H1 (cell line): ENCODE measurements at regions not wholly inside any gene's neighbourhood (a gene's known extent, or its start where the extent isn't known, plus 50 kb on each side); places are given as distances from the start of the nearest gene placed in this dataset.

Experiments
- KDM4A ChIP-seq: IDR thresholded peaks from one replicate; pipeline ENCODE4 v1.7.1; 2012; ENCODE audit warnings: low read depth, mild to moderate bottlenecking, moderate library complexity, low read length, inconsistent platforms; ENCODE audit not compliant: severe bottlenecking

DNA sequence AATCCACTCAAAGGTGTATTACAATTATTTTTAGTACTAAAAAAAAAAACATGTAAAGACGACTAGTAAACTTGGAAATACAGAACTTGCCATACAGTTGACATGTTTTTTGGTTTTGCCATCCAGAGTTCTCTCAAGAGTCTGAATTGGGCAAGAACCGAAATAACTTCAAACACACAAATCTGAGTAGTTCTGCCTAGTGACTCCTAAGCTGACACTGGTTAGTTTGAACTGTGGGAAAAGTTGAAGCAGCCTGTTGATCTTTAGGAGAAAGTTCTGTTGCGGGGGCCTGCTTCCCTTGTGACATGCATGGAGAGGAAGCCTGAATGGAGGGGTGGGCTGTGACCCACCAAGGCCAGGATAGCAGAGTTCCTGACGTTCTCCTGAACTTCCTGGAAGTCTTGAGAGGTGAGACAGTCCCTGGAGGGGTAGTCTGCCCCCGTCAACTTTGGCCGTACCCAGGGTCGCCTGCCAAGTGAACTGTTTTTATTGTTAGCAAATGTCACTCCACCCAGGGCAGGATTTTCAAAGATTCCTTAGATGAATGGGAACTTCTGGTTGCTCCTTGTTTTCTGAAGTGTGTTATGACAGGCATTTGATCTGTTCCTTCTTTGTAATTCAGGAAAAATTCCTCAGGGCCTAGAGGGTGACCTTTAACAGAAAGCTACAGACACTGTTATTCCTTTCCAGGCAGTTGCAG lies 85.6 kb upstream of the SPTBN1 start (continued):
- no peak for TF ChIP-seq KDM4A
